ENCODE measurements at regions not wholly inside any gene's neighbourhood (a gene's known extent, or its start where the extent isn't known, plus 50 kb on each side); places are given as distances from the start of the nearest gene placed in this dataset.

GRCh38 chr3:87901141-87901540 lies 157.7 kb downstream of the CGGBP1 start:
- TF ChIP-seq CTCF (conservative IDR thresholded peaks at IDR 0.05; ENCODE audit: low read depth, low read length) (no peak), USF2 (IDR thresholded peaks at IDR 0.05; ENCODE audit: low read depth, low read length) (no peak), POLR2A (IDR thresholded peaks at IDR 0.05; ENCODE audit: low read depth, low read length) (no peak), MAZ (IDR thresholded peaks at IDR 0.05; ENCODE audit: borderline replicate concordance, low read depth, low read length) (no peak), SMC3 (IDR thresholded peaks at IDR 0.05; ENCODE audit: low read depth, low read length) (no peak), RAD21 (IDR thresholded peaks at IDR 0.05; ENCODE audit: low read length) (no peak), FOS (IDR thresholded peaks at IDR 0.05; ENCODE audit: low read depth, low read length) (no peak), RFX5 (IDR thresholded peaks at IDR 0.05; ENCODE audit: low read depth, low read length) (no peak), NFE2L2 (IDR thresholded peaks at IDR 0.05; ENCODE audit: low read depth, low read length) (no peak), BHLHE40 (IDR thresholded peaks at IDR 0.05; ENCODE audit: low read depth, low read length) (no peak), ELK1 (IDR thresholded peaks at IDR 0.05; ENCODE audit: borderline replicate concordance, low read depth, low read length) (no peak)

Data from IMR-90 (cell line).